ENCODE measurements at regions not wholly inside any gene's neighbourhood (a gene's known extent, or its start where the extent isn't known, plus 50 kb on each side); places are given as distances from the start of the nearest gene placed in this dataset.

GRCh38 chr11:100635194-100635593, 51.9 kb upstream of the ARHGAP42 start:
- H3K4me1 ChIP-seq = peaks cover 0 to 34% (median 18%) of the 10 kb centered on the region in 4 donors
- no peaks in the 10 kb centered on the region for H3K9me3 ChIP-seq
- intact Hi-C loops (cut with DNase I) = no loop called here
- H3K36me3 ChIP-seq = no peaks in the 10 kb centered on the region
- H3K27me3 ChIP-seq = no peaks in the 10 kb centered on the region
- H3K27ac ChIP-seq = no peak overlapping the region
- TF ChIP-seq CTCF (IDR thresholded peaks at IDR 0.05) = no peak
- no peak for TF ChIP-seq EP300 (IDR thresholded peaks at IDR 0.05)
- no peak overlapping the region for H3K4me3 ChIP-seq
- DNase-seq = no peak
- WGBS, 2 donors = 77 to 87% methylated on average over 3 of the region's 3 CpGs

- Histone ChIP-seq H3K36me3 (no peaks in the 10 kb centered on the region), H3K4me1 (peaks cover 0 to 35% (median 16%) of the 10 kb centered on the region in 4 donors), H3K9me3 (no peaks in the 10 kb centered on the region), H3K27me3 (no peaks in the 10 kb centered on the region), H3K27ac (no peak overlapping the region), H3K4me3 (no peak overlapping the region)
- intact Hi-C loops (cut with DNase I) = no loop called here
- 94 to 97% methylated on average over 3 of the region's 3 CpGs for WGBS, 2 donors
- TF ChIP-seq POLR2AphosphoS5 (IDR thresholded peaks at IDR 0.05) = no peak
- DNase-seq = no peak
Measured at GRCh38 chr11:100636536-100636935, 50.6 kb upstream of the ARHGAP42 start.
